OCI-LY7 (cell line): ENCODE measurements at regions not wholly inside any gene's neighbourhood (a gene's known extent, or its start where the extent isn't known, plus 50 kb on each side); places are given as distances from the start of the nearest gene placed in this dataset.

ENCODE experiments used
- EZH2phosphoT487 ChIP-seq: fragments of 200-600 bp; sonication (generic); IDR thresholded peaks from 2 replicates; pipeline ENCODE4 v1.6.1; 2018; ENCODE audit warnings: low read depth, borderline replicate concordance, mild to moderate bottlenecking, mixed run types, antibody characterized with exemption, low read length, moderate library complexity, mixed read lengths
- TF ChIP-seq, protein P1 (sequence below): fragments of 200-600 bp; sonication (generic); conservative IDR thresholded peaks from 2 replicates; pipeline ENCODE4 v1.5.1; 2014; ENCODE audit warnings: mild to moderate bottlenecking, antibody characterized with exemption, low read length, moderate library complexity, mixed read lengths

DNA sequence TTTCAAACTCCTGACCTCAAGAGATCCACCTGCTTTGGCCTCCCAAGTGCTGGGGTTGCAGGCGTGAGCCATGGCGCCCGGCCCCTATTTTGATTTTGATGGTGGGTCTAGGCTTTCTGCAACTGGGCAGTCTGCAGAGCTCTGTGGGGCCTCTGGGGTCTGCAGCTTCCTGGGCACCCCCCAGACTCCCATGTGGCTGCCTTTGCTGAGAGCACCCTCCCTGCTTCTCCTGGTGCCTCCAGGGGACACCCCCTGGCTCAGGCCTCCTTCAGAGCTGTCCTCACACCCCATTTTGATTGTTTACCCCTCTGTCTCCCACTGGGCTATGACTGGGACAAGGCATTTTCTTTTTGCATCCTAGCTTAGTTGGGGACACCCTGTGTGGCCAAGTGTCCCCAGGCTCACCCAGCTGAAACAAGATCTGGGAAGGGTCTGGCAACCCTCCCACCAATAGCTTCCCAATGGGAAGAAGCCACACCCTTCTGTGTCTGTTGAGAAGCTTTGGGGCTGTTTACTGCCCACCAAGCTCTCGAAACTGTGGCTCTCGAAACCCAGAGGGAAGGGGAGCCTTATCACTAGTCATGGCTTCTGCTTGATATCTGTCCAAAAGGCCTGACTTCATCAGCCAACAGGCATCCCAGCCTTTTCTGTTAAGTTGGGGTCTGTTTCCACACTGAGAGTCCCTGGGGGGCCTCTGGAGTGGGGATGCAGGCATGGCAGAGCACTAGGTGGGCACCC, 204.4 kb upstream of the IER5L start:
- TF ChIP-seq, protein P1, sequence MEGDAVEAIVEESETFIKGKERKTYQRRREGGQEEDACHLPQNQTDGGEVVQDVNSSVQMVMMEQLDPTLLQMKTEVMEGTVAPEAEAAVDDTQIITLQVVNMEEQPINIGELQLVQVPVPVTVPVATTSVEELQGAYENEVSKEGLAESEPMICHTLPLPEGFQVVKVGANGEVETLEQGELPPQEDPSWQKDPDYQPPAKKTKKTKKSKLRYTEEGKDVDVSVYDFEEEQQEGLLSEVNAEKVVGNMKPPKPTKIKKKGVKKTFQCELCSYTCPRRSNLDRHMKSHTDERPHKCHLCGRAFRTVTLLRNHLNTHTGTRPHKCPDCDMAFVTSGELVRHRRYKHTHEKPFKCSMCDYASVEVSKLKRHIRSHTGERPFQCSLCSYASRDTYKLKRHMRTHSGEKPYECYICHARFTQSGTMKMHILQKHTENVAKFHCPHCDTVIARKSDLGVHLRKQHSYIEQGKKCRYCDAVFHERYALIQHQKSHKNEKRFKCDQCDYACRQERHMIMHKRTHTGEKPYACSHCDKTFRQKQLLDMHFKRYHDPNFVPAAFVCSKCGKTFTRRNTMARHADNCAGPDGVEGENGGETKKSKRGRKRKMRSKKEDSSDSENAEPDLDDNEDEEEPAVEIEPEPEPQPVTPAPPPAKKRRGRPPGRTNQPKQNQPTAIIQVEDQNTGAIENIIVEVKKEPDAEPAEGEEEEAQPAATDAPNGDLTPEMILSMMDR = no peak
- TF ChIP-seq EZH2phosphoT487 = no peak
